Astrocyte (in vitro differentiated cells and primary cell): ENCODE measurements at regions not wholly inside any gene's neighbourhood (a gene's known extent, or its start where the extent isn't known, plus 50 kb on each side); places are given as distances from the start of the nearest gene placed in this dataset.

Experiments
- DNase-seq: peaks from one replicate; pipeline ENCODE4 v3.0.0-alpha.2; 2010; ENCODE audit warnings: low read depth
- FAIRE-seq: peaks from 2 replicates; lab custom pipeline; 2011; peaks lifted over from hg19 to GRCh38; lab: Jason Lieb, UNC
- H2AFZ ChIP-seq: 2 replicates; pipeline ENCODE4 v1.6.0; 2012; ENCODE audit warnings: low read depth, low read length, inconsistent platforms
- H3K27ac ChIP-seq: 2 replicates; pipeline ENCODE4 v1.5.1; 2011; ENCODE audit warnings: low read depth, low read length, inconsistent platforms
- H3K27me3 ChIP-seq: 2 replicates; pipeline ENCODE4 v1.6.0; 2011; ENCODE audit warnings: low read length, inconsistent platforms; ENCODE audit not compliant: insufficient read depth
- H3K36me3 ChIP-seq: 2 replicates; pipeline ENCODE4 v1.5.1; 2011; ENCODE audit warnings: low read length, inconsistent platforms; ENCODE audit not compliant: insufficient read depth
- H3K4me1 ChIP-seq: 2 replicates; pipeline ENCODE4 v1.5.1; 2011; ENCODE audit warnings: low read length, inconsistent platforms; ENCODE audit not compliant: insufficient read depth
- H3K4me2 ChIP-seq: 2 replicates; pipeline ENCODE4 v1.6.0; 2012; ENCODE audit warnings: low read length, inconsistent platforms
- H3K4me3 ChIP-seq: 2 replicates; pipeline ENCODE4 v1.5.1; 2011; ENCODE audit warnings: low read depth, mild to moderate bottlenecking, low read length, inconsistent platforms; ENCODE audit not compliant: insufficient read depth
- H3K79me2 ChIP-seq: 2 replicates; pipeline ENCODE4 v1.6.0; 2012; ENCODE audit warnings: mild to moderate bottlenecking, low read length, inconsistent platforms; ENCODE audit not compliant: insufficient read depth
- H3K9ac ChIP-seq: 2 replicates; pipeline ENCODE4 v1.6.0; 2012; ENCODE audit warnings: mild to moderate bottlenecking, low read length, inconsistent platforms
- H3K9me3 ChIP-seq: 2 replicates; pipeline ENCODE4 v1.5.1; 2012; ENCODE audit warnings: low read depth, mild to moderate bottlenecking, low read length, inconsistent platforms; ENCODE audit not compliant: insufficient read depth
- H4K20me1 ChIP-seq: 2 replicates; pipeline ENCODE4 v1.6.0; 2012; ENCODE audit warnings: low read length, inconsistent platforms; ENCODE audit not compliant: insufficient read depth
- H3K27ac Mint-ChIP-seq: one replicate; pipeline ENCODE4 v1.8.0; 2021; ENCODE audit warnings: mild to moderate bottlenecking, mixed read lengths; ENCODE audit not compliant: unreplicated experiment
- H3K27me3 Mint-ChIP-seq: one replicate; pipeline ENCODE4 v1.8.0; 2021; ENCODE audit warnings: low read depth, mixed read lengths; ENCODE audit not compliant: unreplicated experiment
- H3K36me3 Mint-ChIP-seq: one replicate; pipeline ENCODE4 v1.8.0; 2021; ENCODE audit warnings: low read depth, mixed read lengths; ENCODE audit not compliant: unreplicated experiment
- H3K4me1 Mint-ChIP-seq: one replicate; pipeline ENCODE4 v1.8.0; 2021; ENCODE audit warnings: low read depth, mixed read lengths; ENCODE audit not compliant: unreplicated experiment
- H3K4me3 Mint-ChIP-seq: one replicate; pipeline ENCODE4 v1.8.0; 2021; ENCODE audit warnings: mild to moderate bottlenecking, moderate library complexity, mixed read lengths; ENCODE audit not compliant: unreplicated experiment
- H3K9me3 Mint-ChIP-seq: one replicate; pipeline ENCODE4 v1.8.0; 2021; ENCODE audit warnings: mild to moderate bottlenecking, mixed read lengths; ENCODE audit not compliant: unreplicated experiment
- EZH2 ChIP-seq: IDR thresholded peaks from 2 replicates; pipeline ENCODE4 v1.6.1; 2012; ENCODE audit warnings: mild to moderate bottlenecking, low read length, inconsistent platforms; ENCODE audit not compliant: insufficient read depth
- TF ChIP-seq, protein P1 (sequence below): IDR thresholded peaks from 2 replicates; pipeline ENCODE4 v1.5.1; 2011; ENCODE audit warnings: low read depth, mild to moderate bottlenecking, inconsistent platforms, low read length, moderate library complexity; ENCODE audit not compliant: insufficient read depth

DNA sequence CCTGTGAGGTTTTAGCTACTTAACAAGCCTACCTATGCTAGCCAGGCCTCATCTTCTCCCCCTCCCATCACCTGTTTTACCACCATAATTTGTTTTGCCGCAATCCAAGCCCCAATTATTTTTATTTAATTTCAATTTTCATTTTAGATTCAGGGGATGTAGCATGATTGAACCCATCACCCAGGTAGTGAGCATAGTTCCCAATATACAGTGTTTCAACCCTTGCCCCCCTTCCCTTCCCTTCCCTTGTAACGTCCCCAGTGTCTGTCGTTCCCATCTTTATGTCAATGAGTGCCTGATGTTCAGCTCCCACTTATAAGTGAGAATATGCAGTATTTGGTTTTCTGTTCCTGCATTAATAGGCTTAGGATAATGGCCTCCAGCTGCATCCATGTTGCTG, 885.0 kb downstream of the UQCRFS1 start:
- Histone ChIP-seq H3K36me3 (no peaks in the 10 kb centered on the region), H2AFZ (no peak overlapping the region), H3K27ac (no peak overlapping the region), H3K79me2 (no peaks in the 10 kb centered on the region), H3K4me3 (no peak overlapping the region), H3K4me2 (no peak overlapping the region), H3K9ac (no peak overlapping the region), H4K20me1 (no peaks in the 10 kb centered on the region), H3K4me1 (no peaks in the 10 kb centered on the region), H3K9me3 (no peaks in the 10 kb centered on the region), H3K27me3 (no peaks in the 10 kb centered on the region)
- Mint-ChIP-seq H3K36me3 (no peaks in the 10 kb centered on the region), H3K4me1 (peaks cover 4% of the 10 kb centered on the region), H3K27me3 (peaks cover 21% of the 10 kb centered on the region), H3K9me3 (peaks cover 14% of the 10 kb centered on the region), H3K27ac (no peak overlapping the region), H3K4me3 (no peak overlapping the region)
- no peak for TF ChIP-seq EZH2
- DNase-seq (no peak), FAIRE-seq (no peak)

DNA sequence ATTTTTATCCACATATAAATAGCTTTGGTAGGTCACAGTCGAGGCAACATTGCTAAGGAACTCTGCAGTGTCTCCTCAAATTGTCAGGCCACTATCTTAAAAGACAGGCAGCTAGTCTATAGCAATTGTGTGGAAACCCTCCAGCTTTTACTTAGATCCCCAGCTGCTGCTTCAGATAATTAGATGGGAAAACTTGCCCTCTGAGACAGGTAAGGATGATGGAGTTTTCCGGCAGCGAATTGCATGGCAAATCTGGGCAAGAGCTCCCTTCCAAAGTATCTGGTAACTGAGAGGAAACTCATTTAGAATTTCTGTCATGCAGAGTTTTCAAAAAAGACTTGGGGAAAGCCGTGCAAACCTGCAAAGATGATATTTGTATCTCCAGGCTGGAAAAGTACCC, 886.2 kb downstream of the UQCRFS1 start:
- Histone ChIP-seq H3K36me3 (no peaks in the 10 kb centered on the region), H3K9ac (no peak overlapping the region), H4K20me1 (no peaks in the 10 kb centered on the region), H3K9me3 (no peaks in the 10 kb centered on the region), H3K4me1 (no peaks in the 10 kb centered on the region), H3K4me2 (no peak overlapping the region), H3K27ac (no peak overlapping the region), H3K27me3 (no peaks in the 10 kb centered on the region), H3K4me3 (no peak overlapping the region), H3K79me2 (no peaks in the 10 kb centered on the region), H2AFZ (no peak overlapping the region)
- Mint-ChIP-seq H3K27ac (no peak overlapping the region), H3K9me3 (peaks cover 13% of the 10 kb centered on the region), H3K27me3 (peaks cover 21% of the 10 kb centered on the region), H3K36me3 (no peaks in the 10 kb centered on the region), H3K4me1 (peaks cover 2% of the 10 kb centered on the region), H3K4me3 (no peak overlapping the region)
- TF ChIP-seq, protein P1, sequence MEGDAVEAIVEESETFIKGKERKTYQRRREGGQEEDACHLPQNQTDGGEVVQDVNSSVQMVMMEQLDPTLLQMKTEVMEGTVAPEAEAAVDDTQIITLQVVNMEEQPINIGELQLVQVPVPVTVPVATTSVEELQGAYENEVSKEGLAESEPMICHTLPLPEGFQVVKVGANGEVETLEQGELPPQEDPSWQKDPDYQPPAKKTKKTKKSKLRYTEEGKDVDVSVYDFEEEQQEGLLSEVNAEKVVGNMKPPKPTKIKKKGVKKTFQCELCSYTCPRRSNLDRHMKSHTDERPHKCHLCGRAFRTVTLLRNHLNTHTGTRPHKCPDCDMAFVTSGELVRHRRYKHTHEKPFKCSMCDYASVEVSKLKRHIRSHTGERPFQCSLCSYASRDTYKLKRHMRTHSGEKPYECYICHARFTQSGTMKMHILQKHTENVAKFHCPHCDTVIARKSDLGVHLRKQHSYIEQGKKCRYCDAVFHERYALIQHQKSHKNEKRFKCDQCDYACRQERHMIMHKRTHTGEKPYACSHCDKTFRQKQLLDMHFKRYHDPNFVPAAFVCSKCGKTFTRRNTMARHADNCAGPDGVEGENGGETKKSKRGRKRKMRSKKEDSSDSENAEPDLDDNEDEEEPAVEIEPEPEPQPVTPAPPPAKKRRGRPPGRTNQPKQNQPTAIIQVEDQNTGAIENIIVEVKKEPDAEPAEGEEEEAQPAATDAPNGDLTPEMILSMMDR: no peak
- TF ChIP-seq EZH2: no peak
- DNase-seq: no peak
- FAIRE-seq: no peak

DNA sequence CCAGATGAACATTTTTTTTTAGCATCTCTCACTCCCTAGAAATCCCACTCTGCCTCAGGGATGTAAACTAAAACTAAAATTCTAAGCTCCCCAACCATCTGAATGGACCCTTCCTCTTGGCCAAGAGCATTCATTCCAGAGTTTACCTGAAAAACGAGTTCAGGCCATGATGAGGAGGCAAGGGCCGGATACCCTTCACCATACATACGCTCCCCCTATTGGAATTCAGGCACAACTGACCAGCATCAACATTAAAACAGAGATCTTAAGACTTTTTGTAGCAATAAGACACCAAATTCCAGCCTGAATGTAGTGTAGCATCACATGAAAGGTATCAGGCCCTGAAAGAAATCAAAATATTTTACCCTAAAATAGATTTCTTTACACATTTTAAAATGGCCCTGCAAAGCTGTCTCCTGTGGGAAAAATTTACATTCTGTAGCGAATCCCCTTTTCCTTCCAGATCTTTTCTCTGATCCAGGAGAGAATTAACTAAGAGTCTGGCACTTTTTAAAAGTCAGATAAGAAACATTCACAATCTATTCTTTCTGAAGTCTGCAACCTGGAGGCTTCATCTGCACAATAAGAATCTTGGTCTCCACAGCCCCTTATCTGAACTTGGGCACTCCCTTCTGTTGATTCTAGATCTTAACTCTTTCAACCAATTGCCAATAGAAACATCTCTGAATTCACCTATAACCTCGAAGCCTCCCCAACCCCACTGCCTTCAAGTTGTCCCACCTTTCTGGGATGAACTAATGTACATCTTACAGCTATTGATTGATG, 888.5 kb downstream of the UQCRFS1 start:
- Mint-ChIP-seq H3K4me3 (no peak overlapping the region), H3K36me3 (no peaks in the 10 kb centered on the region), H3K27me3 (peaks cover 21% of the 10 kb centered on the region), H3K27ac (no peak overlapping the region), H3K4me1 (peaks cover 2% of the 10 kb centered on the region), H3K9me3 (peaks cover 7% of the 10 kb centered on the region)
- Histone ChIP-seq H3K4me3 (no peak overlapping the region), H3K36me3 (no peaks in the 10 kb centered on the region), H3K27me3 (no peaks in the 10 kb centered on the region), H4K20me1 (no peaks in the 10 kb centered on the region), H3K9ac (no peak overlapping the region), H3K4me1 (no peaks in the 10 kb centered on the region), H2AFZ (no peak overlapping the region), H3K4me2 (no peak overlapping the region), H3K27ac (no peak overlapping the region), H3K9me3 (no peaks in the 10 kb centered on the region), H3K79me2 (no peaks in the 10 kb centered on the region)
- FAIRE-seq (no peak), DNase-seq (no peak)
- TF ChIP-seq, protein P1: no peak
- no peak for TF ChIP-seq EZH2
